H1 (cell line): ENCODE measurements at regions not wholly inside any gene's neighbourhood (a gene's known extent, or its start where the extent isn't known, plus 50 kb on each side); places are given as distances from the start of the nearest gene placed in this dataset.

ENCODE experiments used
- CTCF ChIA-PET: fragments of 300-600 bp; sonication (Branson Sonifier 250); formaldehyde crosslinking; loops from one replicate; lab custom pipeline; 2021; ENCODE audit not compliant: partially characterized antibody; lab: Charles Lee
- POLR2A ChIA-PET: fragments of 300-600 bp; sonication (Branson Sonifier 250); formaldehyde crosslinking; loops from one replicate; lab custom pipeline; 2021; ENCODE audit warnings: inconsistent platforms; ENCODE audit not compliant: partially characterized antibody; lab: Charles Lee
- DNase-seq, 2 experiments: peaks; one replicate each; pipeline versions ENCODE4 v3.0.0 to v3.0.0-alpha.2; 2010 to 2022; ENCODE audit warnings: low spot score in 2 of 2, low read depth in 1 of 2, mixed read lengths in 1 of 2
- FAIRE-seq: peaks from 2 replicates; lab custom pipeline; 2011; peaks lifted over from hg19 to GRCh38; lab: Jason Lieb, UNC
- H2AFZ ChIP-seq: 2 replicates; pipeline ENCODE4 v1.8.1; 2012; ENCODE audit warnings: low read length, inconsistent platforms
- H2AK5ac ChIP-seq: 2 replicates; pipeline ENCODE4 v1.6.1; 2013; ENCODE audit warnings: low read depth, low read length
- H2BK120ac ChIP-seq: replicated peaks from 2 replicates; pipeline ENCODE3; 2013; ENCODE audit warnings: low read depth, low read length, inconsistent platforms
- H2BK12ac ChIP-seq: 2 replicates; pipeline ENCODE4 v1.6.1; 2013; ENCODE audit warnings: low read depth, low read length
- H2BK15ac ChIP-seq: 2 replicates; pipeline ENCODE4 v1.6.1; 2013; ENCODE audit warnings: low read length
- H2BK20ac ChIP-seq: 2 replicates; pipeline ENCODE4 v1.6.1; 2013; ENCODE audit warnings: low read length
- H2BK5ac ChIP-seq: 2 replicates; pipeline ENCODE4 v1.6.1; 2013; ENCODE audit warnings: low read depth, low read length
- H3K14ac ChIP-seq: 2 replicates; pipeline ENCODE4 v1.6.1; 2013; ENCODE audit warnings: inconsistent platforms; ENCODE audit not compliant: insufficient read length
- H3K18ac ChIP-seq: 2 replicates; pipeline ENCODE4 v1.6.1; 2013; ENCODE audit warnings: low read length; ENCODE audit errors: extremely low read depth
- H3K23ac ChIP-seq: 2 replicates; pipeline ENCODE4 v1.6.1; 2013; ENCODE audit warnings: inconsistent platforms; ENCODE audit not compliant: insufficient read length
- H3K23me2 ChIP-seq: 2 replicates; pipeline ENCODE4 v1.6.1; 2013; ENCODE audit warnings: low read depth, low read length
- H3K27ac ChIP-seq: 2 replicates; pipeline ENCODE4 v1.6.1; 2011; ENCODE audit warnings: low read depth, low read length, inconsistent platforms
- H3K27me3 ChIP-seq, 4 experiments: replicated peaks in 1 of 4; 1 replicate in 1 of 4; 2 replicates in 3 of 4; pipeline versions ENCODE4 v1.6.1 to v1.8.1; 2011 to 2013; ENCODE audit warnings: low read length in 3 of 4, mild to moderate bottlenecking in 3 of 4, inconsistent platforms in 2 of 4, mixed read lengths in 2 of 4, moderate library complexity in 1 of 4; ENCODE audit not compliant: control insufficient read depth in 3 of 4, insufficient read depth in 3 of 4; ENCODE audit errors: extremely low read depth in 1 of 4
- H3K36me3 ChIP-seq, 4 experiments: 2 replicates each; pipeline versions ENCODE4 v1.6.1 to v1.8.1; 2011 to 2013; ENCODE audit warnings: mild to moderate bottlenecking in 4 of 4, low read length in 3 of 4, moderate library complexity in 2 of 4, control low read depth in 1 of 4, inconsistent platforms in 1 of 4; ENCODE audit not compliant: insufficient read depth in 4 of 4, control insufficient read depth in 2 of 4
- H3K4ac ChIP-seq: replicated peaks from 2 replicates; pipeline ENCODE3; 2013; ENCODE audit warnings: low read length, low read depth, mixed read lengths, inconsistent platforms; ENCODE audit not compliant: insufficient read length
- H3K4me1 ChIP-seq, 4 experiments: replicated peaks in 1 of 4; 1 replicate in 1 of 4; 2 replicates in 3 of 4; pipeline versions ENCODE4 v1.6.1 to v1.8.1; 2011 to 2013; ENCODE audit warnings: low read length in 3 of 4, inconsistent platforms in 2 of 4, mixed read lengths in 1 of 4; ENCODE audit not compliant: insufficient read depth in 4 of 4, control insufficient read depth in 3 of 4
- H3K4me2 ChIP-seq, 2 experiments: 2 replicates each; pipeline versions ENCODE4 v1.6.1 to v1.8.1; 2011 to 2013; ENCODE audit warnings: low read depth in 2 of 2, low read length in 2 of 2, control low read depth in 1 of 2, inconsistent platforms in 1 of 2, mild to moderate bottlenecking in 1 of 2; ENCODE audit not compliant: insufficient read depth in 1 of 2
- H3K4me3 ChIP-seq, 4 experiments: fragments of 200-600, 300-600 bp in 1 of 4; sonication (generic), shearing (Covaris generic), sonication (Bioruptor Twin) in 1 of 4; 2 replicates each; pipeline versions ENCODE4 v1.5.1 to v1.8.1; 2011 to 2016; ENCODE audit warnings: low read length in 4 of 4, low read depth in 3 of 4, control low read depth in 2 of 4, inconsistent platforms in 2 of 4, mild to moderate bottlenecking in 2 of 4, mixed read lengths in 1 of 4, moderate library complexity in 1 of 4; ENCODE audit not compliant: insufficient read depth in 2 of 4; ENCODE audit errors: extremely low read depth in 1 of 4
- H3K56ac ChIP-seq: replicated peaks from 2 replicates; pipeline ENCODE3; 2013; ENCODE audit warnings: low read depth, mild to moderate bottlenecking, mixed read lengths, low read length, inconsistent platforms; ENCODE audit not compliant: insufficient read length
- H3K79me1 ChIP-seq: 2 replicates; pipeline ENCODE4 v1.6.1; 2013; ENCODE audit warnings: low read depth, low read length, control low read depth
- H3K79me2 ChIP-seq, 2 experiments: 2 replicates each; pipeline versions ENCODE4 v1.6.1 to v1.8.1; 2012 to 2013; ENCODE audit warnings: low read length in 2 of 2, mild to moderate bottlenecking in 2 of 2, inconsistent platforms in 1 of 2; ENCODE audit not compliant: insufficient read depth in 2 of 2, control insufficient read depth in 1 of 2
- H3K9ac ChIP-seq, 4 experiments: replicated peaks in 1 of 4; 1 replicate in 1 of 4; 2 replicates in 3 of 4; pipeline versions ENCODE4 v1.6.1 to v1.8.1; 2011 to 2013; ENCODE audit warnings: low read depth in 3 of 4, low read length in 3 of 4, control low read depth in 2 of 4, mild to moderate bottlenecking in 2 of 4, moderate library complexity in 2 of 4, inconsistent platforms in 1 of 4; ENCODE audit errors: extremely low read depth in 1 of 4
- H3K9me3 ChIP-seq, 2 experiments: 2 replicates each; pipeline versions ENCODE4 v1.6.1 to v1.8.1; 2012 to 2013; ENCODE audit warnings: mild to moderate bottlenecking in 2 of 2, moderate library complexity in 2 of 2, control low read depth in 1 of 2, inconsistent platforms in 1 of 2, low read depth in 1 of 2, low read length in 1 of 2, mixed read lengths in 1 of 2; ENCODE audit not compliant: insufficient read depth in 2 of 2
- H4K20me1 ChIP-seq, 2 experiments: replicated peaks in 1 of 2; 2 replicates each; pipeline versions ENCODE3 to v1.8.1; 2011 to 2013; ENCODE audit warnings: inconsistent platforms in 2 of 2, low read length in 2 of 2, mild to moderate bottlenecking in 1 of 2; ENCODE audit not compliant: insufficient read depth in 2 of 2, control insufficient read depth in 1 of 2
- H4K5ac ChIP-seq: 2 replicates; pipeline ENCODE4 v1.6.1; 2013; ENCODE audit warnings: low read length, low read depth, mixed read lengths, inconsistent platforms; ENCODE audit not compliant: insufficient read length
- H4K8ac ChIP-seq: 2 replicates; pipeline ENCODE4 v1.8.0; 2013; ENCODE audit warnings: mild to moderate bottlenecking, moderate library complexity, low read length, inconsistent platforms; ENCODE audit not compliant: insufficient read depth; ENCODE audit errors: extremely low read depth
- H4K91ac ChIP-seq: replicated peaks from 2 replicates; pipeline ENCODE3; 2013; ENCODE audit warnings: low read length, mixed read lengths, inconsistent platforms; ENCODE audit not compliant: insufficient read length
- CHD2 ChIP-seq: IDR thresholded peaks from 2 replicates; pipeline ENCODE4 v1.6.1; 2012; ENCODE audit warnings: low read length, improper control_type of control experiment
- GTF2F1 ChIP-seq: IDR thresholded peaks from 2 replicates; pipeline ENCODE4 v1.6.1; 2012; ENCODE audit warnings: low read depth, low read length, improper control_type of control experiment, borderline replicate concordance
- NRF1 ChIP-seq: IDR thresholded peaks from 2 replicates; pipeline ENCODE4 v1.6.1; 2011; ENCODE audit warnings: mild to moderate bottlenecking, low read depth, low read length, improper control_type of control experiment
- PHF8 ChIP-seq: fragments of 200-600 bp; sonication (generic); conservative IDR thresholded peaks from 2 replicates; pipeline ENCODE4 v1.7.1; 2012; ENCODE audit warnings: low read depth, mild to moderate bottlenecking, inconsistent platforms, low read length, moderate library complexity
- SRF ChIP-seq: IDR thresholded peaks from 2 replicates; pipeline ENCODE4 v1.6.1; 2011; ENCODE audit warnings: mild to moderate bottlenecking, low read depth, low read length, moderate library complexity
- TAF1 ChIP-seq: IDR thresholded peaks from 2 replicates; pipeline ENCODE4 v1.6.1; 2011; ENCODE audit warnings: mild to moderate bottlenecking, low read depth, low read length
- TEAD4 ChIP-seq: IDR thresholded peaks from 2 replicates; pipeline ENCODE4 v1.6.1; 2012; ENCODE audit warnings: low read depth, low read length, inconsistent platforms, mixed read lengths
- WGBS, 2 experiments: shearing (Covaris generic) in 1 of 2; methylation state at CpG; one replicate each; pipeline versions ENCODE4 v1.1.6 to v1.1.7; 2013 to 2015; ENCODE audit warnings: low lambda C conversion rate in 2 of 2, mixed read lengths in 2 of 2, inconsistent platforms in 1 of 2, low coverage in 1 of 2, missing lambda C conversion rate in 1 of 2; ENCODE audit not compliant: insufficient replicate concordance in 2 of 2, insufficient coverage in 1 of 2, insufficient read length in 1 of 2; ENCODE audit errors: extremely low coverage in 1 of 2, missing lambda C conversion rate in 1 of 2; 5-methylcytosine and 5-hydroxymethylcytosine counted together

DNA sequence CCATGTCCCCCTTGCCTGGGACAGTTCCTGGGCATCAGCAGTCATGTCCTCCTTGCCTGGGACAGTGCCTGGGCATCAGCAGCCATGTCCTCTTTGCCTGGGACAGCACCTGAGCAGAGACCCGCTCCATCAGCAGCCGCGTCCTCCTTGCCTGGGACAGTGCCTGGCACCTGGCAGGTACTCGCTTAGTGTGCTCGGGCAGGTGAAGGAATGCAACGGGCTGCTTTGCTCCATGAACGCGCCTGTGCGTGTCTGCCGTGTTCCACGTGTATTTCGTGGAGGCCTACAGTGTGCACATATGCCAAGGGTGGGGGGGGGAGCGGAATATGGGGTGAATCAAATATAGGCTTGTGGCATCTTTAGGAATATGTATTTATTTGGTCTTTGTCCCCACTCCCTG lies 1490.7 kb downstream of the TBC1D22A start:
- no peak overlapping the region for H4K8ac ChIP-seq
- no peak overlapping the region for H2BK20ac ChIP-seq
- peaks cover 3 to 7% (median 5%) of the 10 kb centered on the region in 4 experiments for H3K4me1 ChIP-seq
- 95% methylated on average over 13 of the region's 13 CpGs; no CpG with 5 or more reads in 1 of the 2 experiments for WGBS, 2 experiments
- no peak overlapping the region for H3K23ac ChIP-seq
- no peak overlapping the region for H2BK120ac ChIP-seq
- no peaks in the 10 kb centered on the region for H4K20me1 ChIP-seq
- no peaks in the 10 kb centered on the region for H3K9me3 ChIP-seq
- H3K9ac ChIP-seq, result no peak overlapping the region
- FAIRE-seq (no peak), DNase-seq (no peak)
- H3K56ac ChIP-seq, result no peak overlapping the region
- H4K91ac ChIP-seq, result no peak overlapping the region
- H2BK12ac ChIP-seq, result no peak overlapping the region
- no peak overlapping the region for H4K5ac ChIP-seq
- H3K14ac ChIP-seq, result no peak overlapping the region
- POLR2A ChIA-PET, result no interaction called here
- no peaks in the 10 kb centered on the region for H3K23me2 ChIP-seq
- TF ChIP-seq NRF1, result no peak
- no peak for TF ChIP-seq CHD2
- no peak for TF ChIP-seq TEAD4
- no peak for TF ChIP-seq GTF2F1
- TF ChIP-seq PHF8, result no peak
- TF ChIP-seq SRF, result no peak
- TF ChIP-seq TAF1, result no peak
- no peak overlapping the region for H2BK5ac ChIP-seq
- no peaks in the 10 kb centered on the region for H3K79me1 ChIP-seq
- no peak overlapping the region for H2AFZ ChIP-seq
- no peaks in the 10 kb centered on the region for H3K36me3 ChIP-seq
- H3K79me2 ChIP-seq, result no peaks in the 10 kb centered on the region
- no peak overlapping the region for H2BK15ac ChIP-seq
- no peak overlapping the region for H3K4me2 ChIP-seq
- no peak overlapping the region; the same call in 1 of the 2 replicates for H3K18ac ChIP-seq
- CTCF ChIA-PET, result interaction anchor here (1.1 kb wide), 1 partner anchor 12 kb away, joined by 4 read pairs; no protein-coding TSS in a partner anchor
- H3K27me3 ChIP-seq, result peaks cover 0 to 8% (median 1%) of the 10 kb centered on the region in 4 experiments; a peak in 1 of 7 replicates
- H3K4ac ChIP-seq, result no peak overlapping the region
- no peak overlapping the region for H3K27ac ChIP-seq
- H3K4me3 ChIP-seq, result no peak overlapping the region
- no peak overlapping the region for H2AK5ac ChIP-seq
